ENCODE measurements at regions not wholly inside any gene's neighbourhood (a gene's known extent, or its start where the extent isn't known, plus 50 kb on each side); places are given as distances from the start of the nearest gene placed in this dataset.

- DNase-seq, result no peak
Measured at GRCh38 chr1:209368864-209369598, 214.5 kb upstream of the CAMK1G start.

- no peak for DNase-seq
Measured at GRCh38 chr1:209370241-209370995, 213.1 kb upstream of the CAMK1G start.

GRCh38 chr1:209375097-209375496, 208.4 kb upstream of the CAMK1G start:
- no peak for DNase-seq

- DNase-seq, result no peak
Measured at GRCh38 chr1:209375671-209376365, 207.7 kb upstream of the CAMK1G start.

- no peak for DNase-seq
Measured at GRCh38 chr1:209376774-209377173, 206.7 kb upstream of the CAMK1G start.

- no peak for DNase-seq
Measured at GRCh38 chr1:209377995-209378394, 205.5 kb upstream of the CAMK1G start.

- no peak for DNase-seq
Measured at GRCh38 chr1:209379280-209379679, 204.2 kb upstream of the CAMK1G start.

- DNase-seq, result no peak
Measured at GRCh38 chr1:209380420-209380819, 203.1 kb upstream of the CAMK1G start.

- no peak for DNase-seq
Measured at GRCh38 chr1:209382231-209383100, 201.0 kb upstream of the CAMK1G start.

- no peak for DNase-seq
Measured at GRCh38 chr1:209383422-209383821, 200.1 kb upstream of the CAMK1G start.

- no peak for DNase-seq
Measured at GRCh38 chr1:209383907-209384709, 199.4 kb upstream of the CAMK1G start.

- no peak for DNase-seq
Measured at GRCh38 chr1:209384710-209385550, 198.6 kb upstream of the CAMK1G start.

- DNase-seq, result no peak
Measured at GRCh38 chr1:209386156-209386555, 197.4 kb upstream of the CAMK1G start.

- DNase-seq, result no peak
Measured at GRCh38 chr1:209387271-209387968, 196.1 kb upstream of the CAMK1G start.

GRCh38 chr1:209387969-209388329, 195.6 kb upstream of the CAMK1G start:
- DNase-seq, result no peak

- no peak for DNase-seq
Measured at GRCh38 chr1:209388358-209388757, 195.2 kb upstream of the CAMK1G start.

- no peak for DNase-seq
Measured at GRCh38 chr1:209389258-209389657, 194.3 kb upstream of the CAMK1G start.

GRCh38 chr1:209389975-209390374, 193.5 kb upstream of the CAMK1G start:
- no peak for DNase-seq

GRCh38 chr1:209390764-209391163, 192.8 kb upstream of the CAMK1G start:
- no peak for DNase-seq

- no peak for DNase-seq
Measured at GRCh38 chr1:209391792-209392191, 191.7 kb upstream of the CAMK1G start.

Data from activated naive CD4-positive, alpha-beta T cell treated with Interleukin-2 at 50 U/mL for 16 hours (primary cell).